GM21360 (cell line): ENCODE measurements at regions not wholly inside any gene's neighbourhood (a gene's known extent, or its start where the extent isn't known, plus 50 kb on each side); places are given as distances from the start of the nearest gene placed in this dataset.

ENCODE experiments used
- ATAC-seq: cut with Tn5 transposase; IDR thresholded peaks from one replicate; pipeline ENCODE4 v1.9.1; 2021; ENCODE audit warnings: mild to moderate bottlenecking, moderate library complexity; ENCODE audit not compliant: unreplicated experiment

- ATAC-seq, result no peak
Measured at GRCh38 chr11:26023057-26023456, 308.9 kb upstream of the ANO3 start.

- ATAC-seq, result no peak
Measured at GRCh38 chr11:26025676-26026075, 306.3 kb upstream of the ANO3 start.

GRCh38 chr11:26026078-26026477 is 305.9 kb upstream of the ANO3 start:
- ATAC-seq, result no peak

- ATAC-seq, result no peak
Measured at GRCh38 chr11:26027887-26028286, 304.0 kb upstream of the ANO3 start.

- no peak for ATAC-seq
Measured at GRCh38 chr11:26028393-26028911, 303.5 kb upstream of the ANO3 start.

- ATAC-seq, result no peak
Measured at GRCh38 chr11:26030399-26030798, 301.5 kb upstream of the ANO3 start.

GRCh38 chr11:26032241-26032640 is 299.7 kb upstream of the ANO3 start:
- ATAC-seq, result no peak

GRCh38 chr11:26035696-26036095 is 296.2 kb upstream of the ANO3 start:
- ATAC-seq, result no peak

- peak; percentile 78 for ATAC-seq
Measured at GRCh38 chr11:26037716-26038115, 294.2 kb upstream of the ANO3 start.

GRCh38 chr11:26040339-26040738 is 291.6 kb upstream of the ANO3 start:
- no peak for ATAC-seq

GRCh38 chr11:26042113-26042512 is 289.8 kb upstream of the ANO3 start:
- no peak for ATAC-seq

GRCh38 chr11:26043665-26044064 is 288.3 kb upstream of the ANO3 start:
- peak; percentile 87 for ATAC-seq

GRCh38 chr11:26044389-26044788 is 287.5 kb upstream of the ANO3 start:
- no peak for ATAC-seq

GRCh38 chr11:26045082-26045481 is 286.8 kb upstream of the ANO3 start:
- ATAC-seq, result no peak

GRCh38 chr11:26048271-26048670 is 283.7 kb upstream of the ANO3 start:
- no peak for ATAC-seq

- no peak for ATAC-seq
Measured at GRCh38 chr11:26053966-26054365, 278.0 kb upstream of the ANO3 start.

GRCh38 chr11:26062660-26063059 is 269.3 kb upstream of the ANO3 start:
- ATAC-seq, result no peak

GRCh38 chr11:26063915-26064314 is 268.0 kb upstream of the ANO3 start:
- ATAC-seq, result no peak

- ATAC-seq, result no peak
Measured at GRCh38 chr11:26065944-26066343, 266.0 kb upstream of the ANO3 start.

GRCh38 chr11:26070714-26071380 is 261.1 kb upstream of the ANO3 start:
- ATAC-seq, result no peak

- no peak for ATAC-seq
Measured at GRCh38 chr11:26072614-26073153, 259.2 kb upstream of the ANO3 start.

- ATAC-seq, result no peak
Measured at GRCh38 chr11:26073646-26074045, 258.3 kb upstream of the ANO3 start.
